ENCODE measurements at regions not wholly inside any gene's neighbourhood (a gene's known extent, or its start where the extent isn't known, plus 50 kb on each side); places are given as distances from the start of the nearest gene placed in this dataset.
"Not testable (repeated sequence)": the region's sequence is repeated elsewhere in the genome, so short reads cannot be mapped to it uniquely, and the experiment has no call there.

- Histone ChIP-seq H3K4me3 (no peak overlapping the region), H3K9me3 (replicated peaks) (peaks cover 6% of the 10 kb centered on the region), H3K27ac (replicated peaks) (no peak overlapping the region), H3K36me3 (no peaks in the 10 kb centered on the region), H3K4me1 (peaks cover 11% of the 10 kb centered on the region), H3K27me3 (ENCODE audit: low read depth) (no peaks in the 10 kb centered on the region)
- TF ChIP-seq, protein P1, sequence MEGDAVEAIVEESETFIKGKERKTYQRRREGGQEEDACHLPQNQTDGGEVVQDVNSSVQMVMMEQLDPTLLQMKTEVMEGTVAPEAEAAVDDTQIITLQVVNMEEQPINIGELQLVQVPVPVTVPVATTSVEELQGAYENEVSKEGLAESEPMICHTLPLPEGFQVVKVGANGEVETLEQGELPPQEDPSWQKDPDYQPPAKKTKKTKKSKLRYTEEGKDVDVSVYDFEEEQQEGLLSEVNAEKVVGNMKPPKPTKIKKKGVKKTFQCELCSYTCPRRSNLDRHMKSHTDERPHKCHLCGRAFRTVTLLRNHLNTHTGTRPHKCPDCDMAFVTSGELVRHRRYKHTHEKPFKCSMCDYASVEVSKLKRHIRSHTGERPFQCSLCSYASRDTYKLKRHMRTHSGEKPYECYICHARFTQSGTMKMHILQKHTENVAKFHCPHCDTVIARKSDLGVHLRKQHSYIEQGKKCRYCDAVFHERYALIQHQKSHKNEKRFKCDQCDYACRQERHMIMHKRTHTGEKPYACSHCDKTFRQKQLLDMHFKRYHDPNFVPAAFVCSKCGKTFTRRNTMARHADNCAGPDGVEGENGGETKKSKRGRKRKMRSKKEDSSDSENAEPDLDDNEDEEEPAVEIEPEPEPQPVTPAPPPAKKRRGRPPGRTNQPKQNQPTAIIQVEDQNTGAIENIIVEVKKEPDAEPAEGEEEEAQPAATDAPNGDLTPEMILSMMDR (IDR thresholded peaks at IDR 0.05; ENCODE audit: borderline replicate concordance), result no peak
- intact Hi-C loops (cut with micrococcal nuclease), result no loop called here
- DNase-seq, result no peak
These were observed 158.5 kb upstream of the AUTS2 start for GRCh38 chr7:69439636-69440325.

GRCh38 chr7:69440976-69441375, 157.3 kb upstream of the AUTS2 start:
- Histone ChIP-seq H3K27me3 (ENCODE audit: low read depth) (no peaks in the 10 kb centered on the region), H3K9me3 (replicated peaks) (peaks cover 6% of the 10 kb centered on the region), H3K4me1 (peaks cover 11% of the 10 kb centered on the region), H3K27ac (replicated peaks) (no peak overlapping the region), H3K4me3 (no peak overlapping the region), H3K36me3 (no peaks in the 10 kb centered on the region)
- TF ChIP-seq, protein P1 (IDR thresholded peaks at IDR 0.05; ENCODE audit: borderline replicate concordance), result no peak
- no peak for DNase-seq
- intact Hi-C loops (cut with micrococcal nuclease), result no loop called here

GRCh38 chr7:69443136-69443535, 155.1 kb upstream of the AUTS2 start:
- Histone ChIP-seq H3K4me3 (no peak overlapping the region), H3K27ac (replicated peaks) (no peak overlapping the region), H3K9me3 (replicated peaks) (peaks cover 6% of the 10 kb centered on the region), H3K27me3 (ENCODE audit: low read depth) (no peaks in the 10 kb centered on the region), H3K36me3 (no peaks in the 10 kb centered on the region), H3K4me1 (peaks cover 9% of the 10 kb centered on the region)
- intact Hi-C loops (cut with micrococcal nuclease), result no loop called here
- DNase-seq, result no peak
- TF ChIP-seq, protein P1 (IDR thresholded peaks at IDR 0.05; ENCODE audit: borderline replicate concordance), result no peak

DNA sequence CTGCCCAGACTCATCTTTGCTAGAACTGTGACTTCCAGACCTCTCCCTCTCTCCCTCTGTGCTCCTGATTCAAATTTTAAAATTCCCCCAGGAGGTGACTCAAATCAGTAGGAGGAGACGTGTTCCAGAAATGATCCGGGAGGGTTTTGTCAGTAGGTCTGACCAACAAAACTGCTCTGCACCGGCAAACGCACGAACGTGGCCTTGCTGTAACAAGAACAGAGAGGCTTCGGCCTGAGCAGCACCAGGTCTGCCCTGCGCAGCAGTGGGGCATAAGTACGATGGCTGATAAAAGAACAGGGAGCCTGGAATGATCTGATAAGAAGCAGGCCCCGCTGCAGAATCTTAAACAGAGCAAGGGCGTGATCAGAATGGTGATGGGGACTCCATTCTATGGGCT, 152.7 kb upstream of the AUTS2 start:
- DNase-seq, result no peak

GRCh38 chr7:69446213-69446612, 152.1 kb upstream of the AUTS2 start:
- H3K4me3 ChIP-seq; H3K36me3 ChIP-seq; DNase-seq; H3K27ac ChIP-seq (replicated peaks); H3K4me1 ChIP-seq; intact Hi-C loops (cut with micrococcal nuclease); H3K27me3 ChIP-seq (ENCODE audit: low read depth); H3K9me3 ChIP-seq (replicated peaks): not testable (repeated sequence)

More for the DNA sequence above, 152.7 kb upstream of the AUTS2 start:
- intact Hi-C loops (cut with micrococcal nuclease), result no loop called here
- Histone ChIP-seq H3K4me3 (no peak overlapping the region), H3K36me3 (no peaks in the 10 kb centered on the region), H3K27me3 (ENCODE audit: low read depth) (no peaks in the 10 kb centered on the region), H3K4me1 (no peaks in the 10 kb centered on the region), H3K9me3 (replicated peaks) (peaks cover 1% of the 10 kb centered on the region), H3K27ac (replicated peaks) (no peak overlapping the region)
- TF ChIP-seq, protein P1 (IDR thresholded peaks at IDR 0.05; ENCODE audit: borderline replicate concordance), result no peak

- intact Hi-C loops (cut with micrococcal nuclease), result no loop called here
- H3K4me3 ChIP-seq, result no peak overlapping the region
- H3K27ac ChIP-seq (replicated peaks), result no peak overlapping the region
- TF ChIP-seq, protein P1 (IDR thresholded peaks at IDR 0.05; ENCODE audit: borderline replicate concordance), result no peak
- H3K9me3 ChIP-seq (replicated peaks), result no peaks in the 10 kb centered on the region
- peaks cover 6% of the 10 kb centered on the region for H3K4me1 ChIP-seq
- no peak for DNase-seq
- H3K27me3 ChIP-seq (ENCODE audit: low read depth), result no peaks in the 10 kb centered on the region
- no peaks in the 10 kb centered on the region for H3K36me3 ChIP-seq
These were observed 150.2 kb upstream of the AUTS2 start for GRCh38 chr7:69448071-69448470.
